Mesothelial cell of epicardium (in vitro differentiated cells): ENCODE measurements at regions not wholly inside any gene's neighbourhood (a gene's known extent, or its start where the extent isn't known, plus 50 kb on each side); places are given as distances from the start of the nearest gene placed in this dataset.

Experiments
- DNase-seq, 2 experiments: peaks; one replicate each; pipeline ENCODE4 v3.0.0; 2021; ENCODE audit warnings: low spot score in 2 of 2; ENCODE audit not compliant: unreplicated experiment in 2 of 2
- H3K27ac Mint-ChIP-seq: 2 replicates; pipeline ENCODE4 v1.8.0; 2021; ENCODE audit warnings: mixed read lengths
- H3K27me3 Mint-ChIP-seq: 2 replicates; pipeline ENCODE4 v1.8.0; 2021; ENCODE audit warnings: low read depth, mixed read lengths
- H3K36me3 Mint-ChIP-seq: 2 replicates; pipeline ENCODE4 v1.8.0; 2021; ENCODE audit warnings: mixed read lengths
- H3K4me1 Mint-ChIP-seq: 2 replicates; pipeline ENCODE4 v1.8.0; 2021; ENCODE audit warnings: mixed read lengths
- H3K4me3 Mint-ChIP-seq: 2 replicates; pipeline ENCODE4 v1.8.0; 2021; ENCODE audit warnings: mild to moderate bottlenecking, moderate library complexity, mixed read lengths
- H3K9me3 Mint-ChIP-seq: 2 replicates; pipeline ENCODE4 v1.8.0; 2021; ENCODE audit warnings: mixed read lengths
- CTCF ChIP-seq: fragments of 200-600 bp; sonication (generic); IDR thresholded peaks from one replicate; pipeline ENCODE4 v1.5.0; 2021; ENCODE audit warnings: antibody characterized with exemption; ENCODE audit not compliant: unreplicated experiment

DNA sequence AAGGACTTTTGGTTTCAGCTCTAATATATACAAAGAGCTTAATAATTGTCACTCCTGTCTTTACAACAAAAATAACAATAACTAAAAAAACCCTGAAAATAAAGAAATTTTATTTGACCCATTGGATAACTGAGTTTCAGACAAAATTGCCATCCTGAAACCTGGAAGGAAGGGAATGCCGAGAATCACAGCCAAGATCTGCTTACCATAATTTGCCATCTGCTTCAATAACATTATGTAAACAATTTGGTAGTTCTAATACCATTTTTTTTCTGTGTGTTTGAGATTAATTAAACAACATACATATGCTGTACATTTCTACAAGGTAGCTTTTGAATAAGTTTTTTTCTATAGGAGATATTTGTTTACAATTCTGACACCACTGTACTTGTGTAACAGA is 596.3 kb upstream of the MGAT4C start:
- H3K9me3 Mint-ChIP-seq = no peaks in the 10 kb centered on the region
- no peaks in the 10 kb centered on the region for H3K4me1 Mint-ChIP-seq
- no peaks in the 10 kb centered on the region for H3K27me3 Mint-ChIP-seq
- no peak for TF ChIP-seq CTCF
- no peak overlapping the region for H3K4me3 Mint-ChIP-seq
- no peak overlapping the region for H3K27ac Mint-ChIP-seq
- no peak for DNase-seq
- H3K36me3 Mint-ChIP-seq = no peaks in the 10 kb centered on the region

DNA sequence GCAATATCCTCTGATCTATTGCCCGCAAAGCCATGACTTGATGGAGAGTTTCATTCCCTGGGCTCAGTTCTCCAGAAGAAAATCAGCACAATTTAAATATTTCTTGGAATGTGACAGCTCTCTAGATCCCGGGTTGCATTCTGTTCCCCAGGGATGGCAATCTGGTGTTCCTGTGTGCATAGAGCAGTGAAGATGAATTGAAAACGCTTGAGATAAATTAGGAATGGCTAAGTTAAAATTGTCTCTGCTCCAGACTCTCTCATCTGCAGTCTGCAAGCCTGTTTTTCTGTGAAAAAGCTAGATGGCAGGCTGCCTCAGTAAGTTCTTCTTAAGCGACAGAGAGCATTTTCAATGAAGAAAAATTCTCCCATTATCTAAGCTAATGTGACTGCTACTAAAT is 582.5 kb upstream of the MGAT4C start:
- Mint-ChIP-seq H3K4me1 (peaks cover 9% of the 10 kb centered on the region), H3K36me3 (no peaks in the 10 kb centered on the region), H3K9me3 (no peaks in the 10 kb centered on the region), H3K4me3 (no peak overlapping the region), H3K27me3 (no peaks in the 10 kb centered on the region), H3K27ac (no peak overlapping the region)
- no peak for TF ChIP-seq CTCF
- DNase-seq = no peak

- Mint-ChIP-seq H3K27me3 (no peaks in the 10 kb centered on the region), H3K4me3 (no peak overlapping the region), H3K36me3 (no peaks in the 10 kb centered on the region), H3K4me1 (peaks cover 9% of the 10 kb centered on the region), H3K9me3 (peaks cover 3% of the 10 kb centered on the region), H3K27ac (no peak overlapping the region)
- no peak for DNase-seq
- no peak for TF ChIP-seq CTCF
Observed at GRCh38 chr12:86838260-86838659, 582.1 kb upstream of the MGAT4C start.

- Mint-ChIP-seq H3K4me1 (peaks cover 9% of the 10 kb centered on the region), H3K4me3 (no peak overlapping the region)
Observed at GRCh38 chr12:86837246-86837645, 581.1 kb upstream of the MGAT4C start.

GRCh38 chr12:86834217-86834616 is 578.0 kb upstream of the MGAT4C start:
- Mint-ChIP-seq H3K36me3 (no peaks in the 10 kb centered on the region), H3K4me3 (no peak overlapping the region), H3K27me3 (no peaks in the 10 kb centered on the region), H3K27ac (no peak overlapping the region), H3K9me3 (peaks cover 3% of the 10 kb centered on the region), H3K4me1 (peaks cover 9% of the 10 kb centered on the region)
- no peak for TF ChIP-seq CTCF
- no peak for DNase-seq

More at GRCh38 chr12:86837246-86837645, 581.1 kb upstream of the MGAT4C start:
- Mint-ChIP-seq H3K9me3 (peaks cover 3% of the 10 kb centered on the region), H3K36me3 (no peaks in the 10 kb centered on the region), H3K27ac (no peak overlapping the region), H3K27me3 (no peaks in the 10 kb centered on the region)
- no peak for DNase-seq
- no peak for TF ChIP-seq CTCF

DNA sequence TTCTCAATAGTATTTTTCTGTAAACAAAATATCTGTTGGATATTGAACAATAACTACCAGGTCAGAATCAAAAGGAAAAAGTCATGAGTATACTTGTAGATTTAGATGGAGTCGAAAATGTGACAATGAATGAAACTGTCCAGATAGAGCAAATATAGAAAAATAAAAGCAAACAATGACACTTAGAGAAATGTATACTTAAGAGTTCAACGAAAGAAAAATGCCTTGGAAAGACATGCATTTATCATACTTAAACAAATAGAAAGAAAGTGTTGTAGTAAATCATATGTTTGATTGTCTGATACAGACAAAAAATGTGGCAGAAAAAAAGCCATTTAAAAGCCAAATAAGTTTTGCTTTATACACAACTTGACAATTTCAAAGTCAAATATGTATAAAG is 571.2 kb upstream of the MGAT4C start:
- no peaks in the 10 kb centered on the region for H3K36me3 Mint-ChIP-seq
- H3K27ac Mint-ChIP-seq = no peak overlapping the region
- no peak overlapping the region for H3K4me3 Mint-ChIP-seq
- H3K4me1 Mint-ChIP-seq = peaks cover 3% of the 10 kb centered on the region
- TF ChIP-seq CTCF = no peak
- DNase-seq = no peak
- no peaks in the 10 kb centered on the region for H3K27me3 Mint-ChIP-seq
- H3K9me3 Mint-ChIP-seq = no peaks in the 10 kb centered on the region
